HepG2 (cell line): ENCODE measurements at regions not wholly inside any gene's neighbourhood (a gene's known extent, or its start where the extent isn't known, plus 50 kb on each side); places are given as distances from the start of the nearest gene placed in this dataset.
A peak's percentile ranks its signal among the peaks of the same experiment; 100 is the strongest.

ENCODE experiments used
- E2F2 ChIP-seq: sonication (generic); formaldehyde crosslinking; IDR thresholded peaks from 2 replicates; pipeline ENCODE4 v1.4.0; 2020; ENCODE audit warnings: missing genetic modification reagents, borderline replicate concordance
- EP300 ChIP-seq, 3 experiments: sonication (generic) in 1 of 3; formaldehyde crosslinking in 1 of 3; IDR thresholded peaks; 2 replicates each; pipeline versions ENCODE4 v1.5.1 to v1.6.1; 2011 to 2020; ENCODE audit warnings: low read depth in 2 of 3, low read length in 2 of 3, borderline replicate concordance in 1 of 3, improper control_type of control experiment in 1 of 3, mild to moderate bottlenecking in 1 of 3, missing genetic modification reagents in 1 of 3, moderate library complexity in 1 of 3
- FOSL1 ChIP-seq: sonication (generic); formaldehyde crosslinking; IDR thresholded peaks from 2 replicates; pipeline ENCODE4 v1.9.0; 2021; ENCODE audit warnings: missing genetic modification reagents, borderline replicate concordance
- FOXA1 ChIP-seq, 2 experiments: fragments of 450-650 bp in 1 of 2; sonication (generic) in 1 of 2; formaldehyde crosslinking in 1 of 2; IDR thresholded peaks; 2 replicates each; pipeline versions ENCODE4 v1.4.0 to v1.6.1; 2016 to 2020; ENCODE audit warnings: missing genetic modification reagents in 1 of 2
- GABPA ChIP-seq, 2 experiments: IDR thresholded peaks; 2 replicates each; pipeline ENCODE4 v1.6.1; 2011 to 2016; ENCODE audit warnings: low read depth in 2 of 2, low read length in 1 of 2, missing biosample characterization in 1 of 2, missing genetic modification characterization in 1 of 2
- KAT7 ChIP-seq: IDR thresholded peaks from 2 replicates; pipeline ENCODE4 v1.6.1; 2018; ENCODE audit warnings: borderline replicate concordance, missing compliant biosample characterization
- MED1 ChIP-seq: sonication (generic); formaldehyde crosslinking; IDR thresholded peaks from 2 replicates; pipeline ENCODE4 v1.4.0; 2020; ENCODE audit warnings: missing genetic modification reagents
- MED8 ChIP-seq: sonication (generic); formaldehyde crosslinking; IDR thresholded peaks from 2 replicates; pipeline ENCODE4 v1.8.1; 2023; ENCODE audit warnings: mild to moderate bottlenecking, missing genetic modification reagents; ENCODE audit not compliant: insufficient replicate concordance
- RARA ChIP-seq: IDR thresholded peaks from 2 replicates; pipeline ENCODE4 v1.6.1; 2016; ENCODE audit warnings: missing genetic modification reagents, missing compliant biosample characterization
- RXRB ChIP-seq: IDR thresholded peaks from 2 replicates; pipeline ENCODE4 v1.6.1; 2016; ENCODE audit warnings: borderline replicate concordance, missing genetic modification reagents, missing compliant biosample characterization
- SMC3 ChIP-seq: IDR thresholded peaks from 2 replicates; pipeline ENCODE4 v1.6.1; 2011; ENCODE audit warnings: low read length, improper control_type of control experiment
- ZKSCAN8 ChIP-seq: IDR thresholded peaks from 2 replicates; pipeline ENCODE4 v1.6.1; 2016; ENCODE audit warnings: borderline replicate concordance, missing genetic modification reagents, missing compliant biosample characterization
- ZNF138 ChIP-seq: sonication (generic); formaldehyde crosslinking; IDR thresholded peaks from 2 replicates; pipeline ENCODE4 v1.5.0; 2020; ENCODE audit warnings: mild to moderate bottlenecking, low read depth, missing genetic modification reagents
- ZNF232 ChIP-seq: sonication (generic); formaldehyde crosslinking; IDR thresholded peaks from 2 replicates; pipeline ENCODE4 v1.4.0; 2020; ENCODE audit warnings: missing genetic modification reagents, borderline replicate concordance
- ZNF235 ChIP-seq: sonication (generic); formaldehyde crosslinking; IDR thresholded peaks from 2 replicates; pipeline ENCODE4 v1.8.1; 2023; ENCODE audit warnings: mild to moderate bottlenecking, missing genetic modification reagents, borderline replicate concordance
- ZNF281 ChIP-seq: sonication (generic); formaldehyde crosslinking; IDR thresholded peaks from 2 replicates; pipeline ENCODE4 v1.4.0; 2020; ENCODE audit warnings: missing genetic modification reagents, borderline replicate concordance
- ZNF510 ChIP-seq: sonication (generic); formaldehyde crosslinking; IDR thresholded peaks from 2 replicates; pipeline ENCODE4 v1.4.0; 2020; ENCODE audit warnings: low read depth, mild to moderate bottlenecking, missing genetic modification reagents
- ZNF569 ChIP-seq: sonication (generic); formaldehyde crosslinking; IDR thresholded peaks from 2 replicates; pipeline ENCODE4 v1.5.0; 2020; ENCODE audit warnings: mild to moderate bottlenecking, missing genetic modification reagents, moderate library complexity, borderline replicate concordance
- ZNF639 ChIP-seq: conservative IDR thresholded peaks from 2 replicates; pipeline ENCODE4 v1.6.1; 2018; ENCODE audit warnings: missing genetic modification reagents
- ZSCAN31 ChIP-seq: sonication (generic); formaldehyde crosslinking; IDR thresholded peaks from 2 replicates; pipeline ENCODE4 v1.5.0; 2020; ENCODE audit warnings: low read depth, mild to moderate bottlenecking, missing genetic modification reagents
- TF ChIP-seq, protein P1 (sequence below): IDR thresholded peaks from 2 replicates; pipeline ENCODE4 v1.6.1; 2016

- TF ChIP-seq ZNF510, result no peak
- TF ChIP-seq, protein P1, sequence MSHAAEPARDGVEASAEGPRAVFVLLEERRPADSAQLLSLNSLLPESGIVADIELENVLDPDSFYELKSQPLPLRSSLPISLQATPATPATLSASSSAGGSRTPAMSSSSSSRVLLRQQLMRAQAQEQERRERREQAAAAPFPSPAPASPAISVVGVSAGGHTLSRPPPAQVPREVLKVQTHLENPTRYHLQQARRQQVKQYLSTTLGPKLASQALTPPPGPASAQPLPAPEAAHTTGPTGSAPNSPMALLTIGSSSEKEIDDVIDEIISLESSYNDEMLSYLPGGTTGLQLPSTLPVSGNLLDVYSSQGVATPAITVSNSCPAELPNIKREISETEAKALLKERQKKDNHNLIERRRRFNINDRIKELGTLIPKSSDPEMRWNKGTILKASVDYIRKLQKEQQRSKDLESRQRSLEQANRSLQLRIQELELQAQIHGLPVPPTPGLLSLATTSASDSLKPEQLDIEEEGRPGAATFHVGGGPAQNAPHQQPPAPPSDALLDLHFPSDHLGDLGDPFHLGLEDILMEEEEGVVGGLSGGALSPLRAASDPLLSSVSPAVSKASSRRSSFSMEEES (CRISPR knock-in tag), result no peak
- TF ChIP-seq MED8 (CRISPR knock-in tag), result no peak
- TF ChIP-seq RARA (CRISPR knock-in tag), result peak; percentile 57; the same call in 1 of the 2 replicates
- TF ChIP-seq ZNF569, result no peak
- peak in 1 of 2 experiments; percentile 82; a peak in 2 of 4 replicates for TF ChIP-seq EP300 (IDR thresholded peaks at IDR 0.05; ENCODE audit: low read depth in 2 of 2, low read length in 2 of 2)
- peak; percentile 42; the same call in 1 of the 2 replicates for TF ChIP-seq EP300 (CRISPR knock-in tag; IDR thresholded peaks at IDR 0.05; ENCODE audit: borderline replicate concordance)
- no peak for TF ChIP-seq FOSL1
- TF ChIP-seq KAT7 (CRISPR knock-in tag), result no peak
- no peak for TF ChIP-seq ZNF639 (CRISPR knock-in tag)
- no peak for TF ChIP-seq GABPA (IDR thresholded peaks at IDR 0.05; ENCODE audit: low read depth, low read length)
- TF ChIP-seq GABPA (CRISPR knock-in tag; IDR thresholded peaks at IDR 0.05; ENCODE audit: low read depth), result no peak
- peak; percentile 76 for TF ChIP-seq RXRB (CRISPR knock-in tag)
- peak; percentile 79 for TF ChIP-seq MED1
- TF ChIP-seq ZNF281, result peak; percentile 39; the same call in 1 of the 2 replicates
- TF ChIP-seq ZKSCAN8, result 0 out of 2 replicates have a peak, but pooled peaks have one; percentile 61
- no peak for TF ChIP-seq ZNF232 (CRISPR knock-in tag)
- no peak for TF ChIP-seq ZNF235 (CRISPR knock-in tag)
- peak; percentile 23; the same call in 1 of the 2 replicates for TF ChIP-seq SMC3
- TF ChIP-seq ZNF138 (CRISPR knock-in tag), result no peak
- TF ChIP-seq ZSCAN31 (CRISPR knock-in tag), result no peak
- TF ChIP-seq FOXA1 (IDR thresholded peaks at IDR 0.05), result no peak
- no peak for TF ChIP-seq FOXA1 (CRISPR knock-in tag; IDR thresholded peaks at IDR 0.05)
- TF ChIP-seq E2F2 (CRISPR knock-in tag), result no peak
Measured at GRCh38 chr13:107119989-107120881, 552.3 kb upstream of the ARGLU1 start (continued).
